Peyer's patch (tissue), 4 donors: ENCODE measurements at regions not wholly inside any gene's neighbourhood (a gene's known extent, or its start where the extent isn't known, plus 50 kb on each side); places are given as distances from the start of the nearest gene placed in this dataset.

Experiments used
- DNase-seq, 3 donors: peaks; one replicate each; pipeline ENCODE4 v3.0.0-alpha.2; 2017 to 2019
- H3K27ac ChIP-seq, 4 donors: fragments of 200-600 bp; sonication (generic); one replicate each; pipeline ENCODE4 v1.5.1; 2016 to 2019
- H3K27me3 ChIP-seq, 2 donors: fragments of 200-600 bp; sonication (generic); one replicate each; pipeline ENCODE4 v1.5.1; 2019
- H3K36me3 ChIP-seq, 3 donors: fragments of 200-600 bp; sonication (generic); one replicate each; pipeline ENCODE4 v1.5.1; 2016 to 2019
- H3K4me1 ChIP-seq, 4 donors: fragments of 200-600 bp; sonication (generic); one replicate each; pipeline ENCODE4 v1.5.1; 2016 to 2019
- H3K4me3 ChIP-seq, 4 donors: fragments of 200-600 bp; sonication (generic); 1 replicate in 3 of 4; 2 replicates in 1 of 4; pipeline ENCODE4 v1.5.1; 2016 to 2019; ENCODE audit warnings: mild to moderate bottlenecking in 1 of 4
- H3K9me3 ChIP-seq, 4 donors: fragments of 200-600 bp; sonication (generic); one replicate each; pipeline ENCODE4 v1.5.1; 2016 to 2019; ENCODE audit warnings: mild to moderate bottlenecking in 1 of 4
- CTCF ChIP-seq, 6 experiments: fragments of 450-650 bp in 4 of 6; fragments of 200-600 bp in 2 of 6; sonication (generic) in 1 of 6; IDR thresholded peaks; one replicate each; pipeline ENCODE4 v1.5.1; 2017 to 2019; ENCODE audit warnings: antibody characterized with exemption in 6 of 6, mild to moderate bottlenecking in 3 of 6, moderate library complexity in 1 of 6
- POLR2A ChIP-seq, 2 donors: fragments of 450-650 bp; IDR thresholded peaks; one replicate each; pipeline ENCODE4 v1.5.1; 2017; ENCODE audit warnings: antibody characterized with exemption in 2 of 2, mild to moderate bottlenecking in 2 of 2, moderate library complexity in 2 of 2

GRCh38 chr3:145767909-145768308 lies 393.1 kb downstream of the PLOD2 start:
- H3K4me1 ChIP-seq, result no peaks in the 10 kb centered on the region
- H3K36me3 ChIP-seq, result no peaks in the 10 kb centered on the region
- no peak overlapping the region for H3K4me3 ChIP-seq
- no peak for TF ChIP-seq CTCF (IDR thresholded peaks at IDR 0.05)
- no peak overlapping the region for H3K27ac ChIP-seq
- H3K27me3 ChIP-seq, result no peaks in the 10 kb centered on the region
- DNase-seq, result no peak
- H3K9me3 ChIP-seq, result no peaks in the 10 kb centered on the region

DNA sequence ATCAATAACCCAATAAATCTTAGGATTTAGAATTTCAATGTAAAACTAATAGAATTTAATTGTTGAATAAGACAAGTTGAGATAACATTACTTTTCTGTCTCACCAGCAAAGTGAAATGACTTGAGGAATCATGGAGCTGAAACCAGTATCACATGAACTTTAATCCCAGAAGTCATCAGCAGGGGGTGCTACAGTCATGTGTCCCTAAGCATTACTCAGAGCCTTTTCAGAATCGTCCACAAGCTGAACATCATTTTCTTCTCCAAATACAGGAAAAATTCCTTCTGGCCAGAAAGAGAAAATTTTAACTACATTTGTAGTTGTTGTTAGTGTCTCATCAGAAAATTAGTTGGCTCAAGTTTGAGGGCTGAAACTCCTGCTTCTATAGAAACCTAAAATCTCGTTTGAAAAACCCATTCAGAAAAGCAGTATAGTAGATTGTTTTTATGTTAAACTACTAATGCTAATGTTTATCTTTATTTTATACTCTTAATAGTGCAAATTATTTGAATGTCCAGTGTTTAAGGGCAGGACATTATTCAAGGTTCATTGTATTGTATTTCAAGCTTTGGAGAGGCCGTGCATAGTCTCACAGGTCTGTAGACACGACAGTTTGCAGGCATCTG lies 384.1 kb downstream of the PLOD2 start:
- peak in 3 of 6 experiments; percentile 13 to 33 (median 30) for TF ChIP-seq CTCF (IDR thresholded peaks at IDR 0.05)
- no peak for TF ChIP-seq POLR2A (IDR thresholded peaks at IDR 0.05)
- Histone ChIP-seq H3K4me1 (no peaks in the 10 kb centered on the region), H3K9me3 (no peaks in the 10 kb centered on the region), H3K27ac (no peak overlapping the region), H3K4me3 (no peak overlapping the region), H3K27me3 (no peaks in the 10 kb centered on the region), H3K36me3 (no peaks in the 10 kb centered on the region)
- peak in 1 of 3 donors; percentile 53 for DNase-seq

DNA sequence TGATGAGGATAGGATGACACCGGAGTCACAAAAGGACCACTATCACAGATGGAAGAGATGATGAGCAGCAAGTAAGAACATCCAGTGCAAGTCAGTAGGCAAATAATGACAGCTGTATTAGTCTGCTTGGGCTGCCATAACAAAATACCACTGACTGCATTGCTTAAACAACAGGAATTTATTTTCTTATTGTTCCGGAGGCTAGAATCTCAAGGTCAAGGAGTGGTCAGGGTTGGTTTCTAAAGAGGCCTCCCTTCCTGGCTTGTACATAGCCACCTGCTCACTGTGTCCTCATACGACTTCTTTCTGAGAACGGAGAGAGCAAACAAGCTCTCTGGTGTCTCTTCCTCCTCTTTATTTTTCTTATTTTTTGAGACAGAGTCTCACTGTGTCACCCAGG lies 380.7 kb downstream of the PLOD2 start:
- Histone ChIP-seq H3K36me3 (no peaks in the 10 kb centered on the region), H3K4me3 (no peak overlapping the region), H3K27me3 (no peaks in the 10 kb centered on the region), H3K4me1 (no peaks in the 10 kb centered on the region), H3K27ac (no peak overlapping the region), H3K9me3 (no peaks in the 10 kb centered on the region)
- TF ChIP-seq POLR2A (IDR thresholded peaks at IDR 0.05), result no peak
- TF ChIP-seq CTCF (IDR thresholded peaks at IDR 0.05), result no peak
- DNase-seq, result no peak

DNA sequence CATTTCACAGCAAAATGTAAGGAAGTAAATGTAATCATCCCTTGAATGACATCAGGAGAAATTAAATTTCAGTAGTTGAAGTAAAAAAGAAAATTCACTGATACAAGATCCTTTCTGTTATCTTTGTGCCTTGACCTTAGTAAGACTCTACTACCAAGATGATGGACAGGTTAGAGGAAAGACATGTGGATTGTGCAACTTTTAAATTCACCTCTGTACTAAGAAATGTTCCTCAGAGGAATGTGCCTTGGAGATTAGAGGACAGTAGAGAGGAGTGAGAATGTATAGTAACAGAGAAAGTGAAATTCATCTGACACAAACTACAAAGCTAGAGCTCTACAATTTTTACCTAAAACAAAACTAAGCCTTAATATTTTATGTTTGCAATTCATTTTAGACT lies 375.3 kb downstream of the PLOD2 start:
- Histone ChIP-seq H3K4me1 (no peaks in the 10 kb centered on the region), H3K27me3 (no peaks in the 10 kb centered on the region), H3K36me3 (no peaks in the 10 kb centered on the region), H3K9me3 (no peaks in the 10 kb centered on the region), H3K4me3 (no peak overlapping the region), H3K27ac (no peak overlapping the region)
- TF ChIP-seq CTCF (IDR thresholded peaks at IDR 0.05) (no peak), POLR2A (IDR thresholded peaks at IDR 0.05) (no peak)
- DNase-seq, result no peak

DNA sequence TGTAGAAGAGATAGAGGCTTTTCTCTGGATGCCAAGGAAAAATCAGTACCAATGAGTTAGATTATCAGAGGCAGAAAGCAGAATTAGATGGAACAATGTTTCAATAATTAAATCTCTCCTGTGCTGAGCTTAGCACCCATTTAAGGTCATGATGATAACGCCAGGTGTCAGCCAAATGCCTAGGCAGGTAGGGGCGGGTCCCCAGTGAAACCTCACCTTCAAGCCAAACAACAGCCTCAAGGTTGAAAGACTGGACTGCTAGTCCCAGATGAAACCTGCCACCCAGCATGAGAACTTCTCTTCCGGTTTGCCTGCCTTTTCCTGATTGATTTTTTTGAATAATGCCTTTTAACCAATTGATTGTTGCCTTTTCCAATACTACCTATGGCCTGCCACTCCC lies 363.0 kb downstream of the PLOD2 start:
- TF ChIP-seq POLR2A (IDR thresholded peaks at IDR 0.05), result no peak
- TF ChIP-seq CTCF (IDR thresholded peaks at IDR 0.05), result no peak
- Histone ChIP-seq H3K4me3 (no peak overlapping the region), H3K4me1 (no peaks in the 10 kb centered on the region), H3K36me3 (no peaks in the 10 kb centered on the region), H3K9me3 (no peaks in the 10 kb centered on the region), H3K27ac (no peak overlapping the region), H3K27me3 (no peaks in the 10 kb centered on the region)
- no peak for DNase-seq
